Mesodermal cell (in vitro differentiated cells): ENCODE measurements at regions not wholly inside any gene's neighbourhood (a gene's known extent, or its start where the extent isn't known, plus 50 kb on each side); places are given as distances from the start of the nearest gene placed in this dataset.

Experiments used
- H3K27ac ChIP-seq: 2 replicates; pipeline ENCODE4 v1.7.0; 2013; ENCODE audit warnings: mild to moderate bottlenecking, low read depth, low read length, moderate library complexity; ENCODE audit not compliant: severe bottlenecking
- H3K36me3 ChIP-seq: 2 replicates; pipeline ENCODE4 v1.7.1; 2013; ENCODE audit warnings: mild to moderate bottlenecking, low read length, moderate library complexity; ENCODE audit not compliant: control insufficient read depth, insufficient read depth
- H3K4me1 ChIP-seq: one replicate; pipeline ENCODE4 v1.7.1; 2013; ENCODE audit warnings: mild to moderate bottlenecking, low read length; ENCODE audit not compliant: insufficient read depth, control insufficient read depth, poor library complexity, severe bottlenecking
- H3K4me3 ChIP-seq: 2 replicates; pipeline ENCODE4 v1.7.0; 2013; ENCODE audit warnings: low read length, control low read depth, mild to moderate bottlenecking; ENCODE audit not compliant: insufficient read depth, poor library complexity, severe bottlenecking; ENCODE audit errors: extremely low read depth
- H3K9me3 ChIP-seq: 2 replicates; pipeline ENCODE4 v1.7.1; 2013; ENCODE audit warnings: mild to moderate bottlenecking, low read length, moderate library complexity; ENCODE audit not compliant: control insufficient read depth
- WGBS, 2 experiments: methylation state at CpG; one replicate each; pipeline ENCODE4 v1.1.5; 2013; ENCODE audit warnings: missing lambda C conversion rate in 2 of 2; ENCODE audit not compliant: insufficient coverage in 2 of 2; 5-methylcytosine and 5-hydroxymethylcytosine counted together

GRCh38 chr20:51980277-51980676 lies 178.0 kb upstream of the SALL4 start:
- Histone ChIP-seq H3K4me3 (no peak overlapping the region), H3K4me1 (peaks cover 3% of the 10 kb centered on the region), H3K27ac (no peak overlapping the region), H3K9me3 (peaks cover 12% of the 10 kb centered on the region), H3K36me3 (no peaks in the 10 kb centered on the region)
- WGBS, 2 experiments = 84 to 94% methylated on average over 5 to 6 of the region's 11 CpGs

GRCh38 chr20:51979226-51979625 lies 176.9 kb upstream of the SALL4 start:
- H3K4me3 ChIP-seq = no peak overlapping the region
- no peaks in the 10 kb centered on the region for H3K4me1 ChIP-seq
- H3K9me3 ChIP-seq = peaks cover 12% of the 10 kb centered on the region
- no peaks in the 10 kb centered on the region for H3K36me3 ChIP-seq
- no peak overlapping the region for H3K27ac ChIP-seq
- WGBS, 2 experiments = 89 to 94% methylated on average over 3 to 4 of the region's 4 CpGs

GRCh38 chr20:51978070-51978501 lies 175.8 kb upstream of the SALL4 start:
- no peak overlapping the region for H3K4me3 ChIP-seq
- no peaks in the 10 kb centered on the region for H3K36me3 ChIP-seq
- H3K9me3 ChIP-seq = peaks cover 12% of the 10 kb centered on the region
- H3K4me1 ChIP-seq = no peaks in the 10 kb centered on the region
- H3K27ac ChIP-seq = no peak overlapping the region
- WGBS, 2 experiments = 93 to 97% methylated on average over 3 to 4 of the region's 7 CpGs

- H3K4me1 ChIP-seq = no peaks in the 10 kb centered on the region
- 95 to 96% methylated on average over 5 to 6 of the region's 6 CpGs for WGBS, 2 experiments
Measured at GRCh38 chr20:51972056-51972455, 169.7 kb upstream of the SALL4 start.

GRCh38 chr20:51970858-51971257 lies 168.5 kb upstream of the SALL4 start:
- Histone ChIP-seq H3K27ac (no peak overlapping the region), H3K36me3 (no peaks in the 10 kb centered on the region), H3K9me3 (no peaks in the 10 kb centered on the region), H3K4me3 (no peak overlapping the region), H3K4me1 (peaks cover 4% of the 10 kb centered on the region)
- WGBS, 2 experiments = 95 to 100% methylated on average over 6 to 8 of the region's 10 CpGs

More at GRCh38 chr20:51972056-51972455, 169.7 kb upstream of the SALL4 start:
- H3K36me3 ChIP-seq = no peaks in the 10 kb centered on the region
- H3K4me3 ChIP-seq = no peak overlapping the region
- no peak overlapping the region for H3K27ac ChIP-seq
- peaks cover 2% of the 10 kb centered on the region for H3K9me3 ChIP-seq

GRCh38 chr20:51969191-51969590 lies 166.9 kb upstream of the SALL4 start:
- Histone ChIP-seq H3K4me3 (no peak overlapping the region), H3K27ac (no peak overlapping the region), H3K9me3 (no peaks in the 10 kb centered on the region), H3K36me3 (no peaks in the 10 kb centered on the region), H3K4me1 (peaks cover 4% of the 10 kb centered on the region)
- whole genome bisulfite sequencing, 2 experiments = 79 to 96% methylated on average over 5 of the region's 5 CpGs

- Histone ChIP-seq H3K36me3 (no peaks in the 10 kb centered on the region), H3K4me1 (peaks cover 4% of the 10 kb centered on the region), H3K4me3 (no peak overlapping the region), H3K9me3 (no peaks in the 10 kb centered on the region), H3K27ac (no peak overlapping the region)
- WGBS, 2 experiments = 90 to 100% methylated on average over 2 of the region's 4 CpGs
Measured at GRCh38 chr20:51968151-51968550, 165.8 kb upstream of the SALL4 start.

GRCh38 chr20:51966296-51966971 lies 164.1 kb upstream of the SALL4 start:
- WGBS, 2 experiments = 55 to 56% methylated on average over 1 to 2 of the region's 8 CpGs
- Histone ChIP-seq H3K4me3 (no peak overlapping the region), H3K27ac (no peak overlapping the region), H3K4me1 (peaks cover 9% of the 10 kb centered on the region), H3K36me3 (no peaks in the 10 kb centered on the region), H3K9me3 (no peaks in the 10 kb centered on the region)

- Histone ChIP-seq H3K9me3 (no peaks in the 10 kb centered on the region), H3K4me3 (no peak overlapping the region), H3K36me3 (no peaks in the 10 kb centered on the region), H3K4me1 (peaks cover 24% of the 10 kb centered on the region), H3K27ac (no peak overlapping the region)
- 73 to 74% methylated on average over 3 to 6 of the region's 11 CpGs for WGBS, 2 experiments
Measured at GRCh38 chr20:51961964-51962761, 159.8 kb upstream of the SALL4 start.

GRCh38 chr20:51960047-51960675 lies 157.8 kb upstream of the SALL4 start:
- H3K9me3 ChIP-seq = no peaks in the 10 kb centered on the region
- no peak overlapping the region for H3K27ac ChIP-seq
- peaks cover 21% of the 10 kb centered on the region for H3K4me1 ChIP-seq
- H3K4me3 ChIP-seq = no peak overlapping the region
- WGBS, 2 experiments = 80 to 81% methylated on average over 5 to 7 of the region's 12 CpGs
- no peaks in the 10 kb centered on the region for H3K36me3 ChIP-seq
